GM19035 (cell line): ENCODE measurements at regions not wholly inside any gene's neighbourhood (a gene's known extent, or its start where the extent isn't known, plus 50 kb on each side); places are given as distances from the start of the nearest gene placed in this dataset.

Source experiments
- ATAC-seq: cut with Tn5 transposase; IDR thresholded peaks from one replicate; pipeline ENCODE4 v1.9.1; 2021; ENCODE audit not compliant: unreplicated experiment

GRCh38 chr13:33512880-33513554 lies 227.5 kb upstream of the STARD13 start:
- ATAC-seq, result no peak

DNA sequence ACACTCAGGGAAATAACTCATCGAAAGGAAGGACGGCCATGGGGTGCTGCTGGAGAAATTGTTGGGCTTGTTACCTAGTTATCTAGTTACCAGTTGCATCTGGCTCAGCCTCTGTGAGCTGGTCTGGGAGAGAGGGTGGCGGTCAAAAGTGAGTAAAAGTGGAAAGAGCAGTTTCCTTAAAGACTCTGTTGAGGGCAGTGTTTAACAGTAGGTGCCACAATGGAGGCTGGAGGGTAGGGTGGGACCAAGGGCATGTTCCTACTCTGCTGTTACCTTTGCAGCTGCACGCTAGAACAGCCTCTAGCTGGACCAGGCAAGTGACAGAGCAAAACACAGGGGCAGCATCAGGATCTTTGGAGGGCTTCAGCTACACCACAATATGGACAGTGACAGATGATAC lies 228.8 kb upstream of the STARD13 start:
- no peak for ATAC-seq

- ATAC-seq, result no peak
Measured at GRCh38 chr13:33515146-33515545, 229.6 kb upstream of the STARD13 start.

DNA sequence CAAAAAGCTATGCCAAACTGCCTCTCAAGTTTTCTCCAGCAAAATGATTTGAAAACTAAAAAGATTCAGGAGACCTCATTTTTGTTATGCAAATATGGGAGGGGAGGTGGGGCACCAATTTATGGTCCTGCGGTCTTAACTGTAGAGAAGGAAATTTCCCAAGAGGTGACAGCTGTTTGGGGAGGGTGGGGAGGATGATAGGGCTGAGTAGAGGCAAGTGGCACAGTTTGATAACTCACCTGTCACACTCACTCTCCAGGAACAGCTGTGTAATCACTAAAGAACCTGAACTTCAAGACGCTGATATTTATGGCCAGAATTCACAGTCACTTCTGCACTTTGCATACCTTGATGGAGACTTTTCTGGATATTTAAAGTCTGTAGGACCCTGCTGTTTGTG lies 232.9 kb upstream of the STARD13 start:
- no peak for ATAC-seq

GRCh38 chr13:33519561-33520467 lies 234.3 kb upstream of the STARD13 start:
- no peak for ATAC-seq

GRCh38 chr13:33520468-33520839 lies 234.9 kb upstream of the STARD13 start:
- ATAC-seq, result no peak

DNA sequence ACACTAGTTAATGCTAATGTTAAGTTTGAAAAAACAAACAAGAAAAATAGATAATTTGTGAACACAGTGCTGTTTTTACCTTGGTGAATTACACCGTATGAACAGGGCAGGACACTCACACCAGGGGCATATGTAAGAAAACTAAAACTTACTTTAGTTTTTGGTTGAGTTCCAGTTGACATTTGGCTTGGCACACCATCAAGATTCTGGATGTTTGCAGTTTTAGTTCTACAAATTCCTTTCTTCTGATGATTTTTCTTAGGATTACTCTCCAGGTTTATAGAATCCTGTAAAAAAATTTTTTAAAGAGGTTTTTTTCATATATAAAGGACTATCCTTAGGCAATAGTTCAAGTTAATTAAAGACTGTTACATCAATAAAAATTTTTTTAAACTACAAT lies 238.5 kb upstream of the STARD13 start:
- ATAC-seq, result no peak

DNA sequence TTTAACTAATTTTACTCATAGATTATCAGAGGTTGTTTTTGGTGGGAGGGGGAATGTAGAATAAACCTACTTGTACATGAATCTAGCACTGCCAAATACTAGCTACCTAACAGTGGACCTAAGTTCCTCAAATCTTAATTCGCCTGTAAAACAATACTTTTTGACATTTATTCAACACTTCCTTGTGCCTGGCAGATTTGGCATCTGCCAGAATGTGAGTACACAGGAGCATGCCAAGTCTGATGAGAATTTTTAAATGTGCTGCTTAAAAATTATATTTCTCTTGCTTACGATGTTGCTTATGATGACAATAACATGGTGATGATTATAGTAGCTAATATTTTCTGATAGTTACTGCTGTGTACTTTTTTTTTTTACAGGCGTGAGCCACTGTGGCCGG lies 240.2 kb upstream of the STARD13 start:
- no peak for ATAC-seq

- no peak for ATAC-seq
Measured at GRCh38 chr13:33526718-33527117, 241.2 kb upstream of the STARD13 start.

DNA sequence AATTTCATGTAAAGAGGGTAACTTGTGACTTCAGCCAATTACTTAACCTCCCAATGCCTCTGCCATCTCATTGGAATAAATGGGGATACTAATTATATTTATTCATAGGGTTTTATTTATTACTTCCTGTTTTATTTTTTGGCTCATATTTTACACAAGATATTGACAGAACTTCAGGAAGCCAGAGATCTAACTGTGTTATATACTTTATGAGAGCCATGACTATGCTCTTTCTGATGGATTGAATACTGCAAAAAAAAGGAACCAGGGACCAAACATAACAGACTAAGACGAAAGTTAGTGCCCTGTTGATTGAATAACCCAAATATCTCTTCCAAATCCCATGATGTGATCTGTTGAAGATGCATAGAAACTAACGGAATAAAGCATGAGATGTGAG lies 243.3 kb upstream of the STARD13 start:
- no peak for ATAC-seq

- ATAC-seq, result no peak
Measured at GRCh38 chr13:33531484-33531883, 245.9 kb upstream of the STARD13 start.

DNA sequence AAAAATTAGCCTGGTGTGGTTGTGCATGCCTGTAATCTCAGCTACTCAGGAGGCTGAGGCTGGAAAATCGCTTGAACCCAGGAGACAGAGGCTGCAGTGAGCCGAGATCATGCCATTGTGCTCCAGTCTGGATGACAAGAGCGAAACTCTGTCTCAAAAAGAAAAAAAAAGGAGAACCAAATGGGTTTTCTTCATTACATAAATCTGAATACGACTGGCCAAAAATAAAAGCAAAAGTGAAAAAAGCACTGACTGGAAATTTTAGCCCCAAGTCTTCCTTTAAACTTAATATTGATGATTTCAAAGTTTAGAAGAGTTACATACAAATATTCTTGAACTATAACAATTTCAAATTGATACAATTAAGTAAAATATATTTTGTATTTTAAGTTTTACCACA lies 249.5 kb upstream of the STARD13 start:
- no peak for ATAC-seq

DNA sequence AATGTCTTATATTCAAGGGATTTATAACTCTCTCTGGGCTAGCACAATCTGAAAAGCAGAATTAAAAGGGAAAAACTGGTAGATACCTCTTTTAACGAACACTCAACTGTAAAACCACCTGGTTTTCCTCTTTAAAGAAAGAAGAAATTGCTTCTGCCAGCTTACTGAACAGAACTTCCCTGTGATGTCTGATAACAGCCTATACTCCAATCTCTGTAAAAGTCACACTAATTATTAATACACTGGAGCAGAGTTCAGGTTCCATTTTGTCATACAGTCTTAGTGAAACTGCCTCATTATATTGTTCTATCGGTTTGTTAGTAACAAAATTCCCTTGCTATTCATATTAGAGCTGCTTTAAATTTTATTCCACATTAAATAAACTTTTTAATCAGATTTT lies 251.0 kb upstream of the STARD13 start:
- ATAC-seq, result no peak

DNA sequence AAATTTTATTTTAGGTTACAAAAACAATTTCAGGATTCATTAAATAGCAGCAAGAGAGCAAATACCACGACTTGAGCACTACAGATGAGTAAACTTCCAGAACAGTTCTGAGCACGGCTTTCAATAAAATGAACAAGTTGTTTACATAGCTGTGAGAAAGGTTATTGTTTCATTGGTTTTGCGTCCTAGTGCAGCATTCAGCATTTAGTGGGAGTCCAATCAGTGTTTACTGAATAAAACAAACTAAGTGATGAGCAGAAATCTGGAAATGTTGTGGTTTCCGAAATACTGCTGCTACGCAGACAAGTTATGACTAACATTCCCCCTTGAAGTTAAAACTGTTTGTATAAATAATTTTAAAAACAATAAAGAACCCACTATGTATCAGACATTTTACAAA lies 251.5 kb upstream of the STARD13 start:
- no peak for ATAC-seq

DNA sequence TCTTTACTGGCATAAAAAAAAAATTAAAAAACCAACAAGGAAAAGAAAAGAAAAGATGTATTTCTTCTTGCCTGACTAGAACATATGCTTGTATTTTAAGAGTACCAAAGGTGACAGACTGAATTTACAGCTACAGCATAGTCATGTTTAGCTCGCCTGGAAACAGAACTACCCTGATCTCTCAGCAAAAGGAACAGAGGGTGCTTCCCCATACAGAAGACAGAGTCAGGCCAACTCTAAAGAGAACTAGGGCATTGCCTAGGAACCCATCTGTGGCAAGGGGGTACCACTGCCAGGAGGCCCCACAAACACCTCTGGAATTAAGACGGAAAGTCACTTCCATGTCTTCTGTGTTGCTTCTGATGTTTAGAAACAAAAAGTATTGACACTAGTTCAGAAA lies 252.1 kb upstream of the STARD13 start:
- ATAC-seq, result no peak

GRCh38 chr13:33541456-33541855 lies 255.9 kb upstream of the STARD13 start:
- ATAC-seq, result no peak

GRCh38 chr13:33541962-33542308 lies 256.4 kb upstream of the STARD13 start:
- no peak for ATAC-seq

DNA sequence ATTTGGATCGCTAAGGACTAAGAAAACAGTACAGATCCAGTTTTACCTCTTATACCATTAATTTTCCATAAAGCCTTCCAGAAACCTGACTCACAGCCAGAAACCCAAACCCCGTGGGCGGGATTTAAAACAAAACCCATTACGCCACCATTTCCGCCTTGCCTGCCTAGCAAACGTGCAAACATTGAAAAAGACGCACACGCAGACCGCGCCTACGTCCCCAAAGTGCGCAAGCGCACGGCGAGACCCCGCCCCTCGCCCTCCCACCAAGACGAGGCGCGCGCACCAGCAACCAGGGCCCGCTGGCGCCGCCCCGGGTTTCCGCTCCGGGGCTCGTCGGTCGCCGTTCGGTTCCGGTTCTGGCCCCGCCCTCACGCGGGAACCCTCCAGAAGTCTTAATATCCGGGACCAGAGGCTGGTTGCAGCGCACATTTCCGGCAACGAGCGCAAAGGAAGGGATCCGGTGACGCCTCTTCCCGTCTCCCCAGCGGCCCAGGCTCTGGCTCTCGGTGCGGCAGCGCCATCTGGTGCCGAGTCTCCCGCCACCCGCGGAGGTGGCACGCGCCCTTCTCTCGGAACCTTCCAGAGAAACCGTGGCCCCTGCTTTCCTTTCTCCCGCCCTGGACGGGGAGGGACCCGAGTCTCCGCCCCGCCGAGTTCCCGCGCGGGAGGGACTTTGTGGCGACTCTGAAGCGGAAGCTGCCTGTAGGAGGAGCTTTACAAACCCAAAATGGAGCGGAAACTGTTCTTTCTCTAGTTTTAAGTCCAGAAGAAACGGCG lies 256.9 kb upstream of the STARD13 start:
- peak; percentile 86 for ATAC-seq

DNA sequence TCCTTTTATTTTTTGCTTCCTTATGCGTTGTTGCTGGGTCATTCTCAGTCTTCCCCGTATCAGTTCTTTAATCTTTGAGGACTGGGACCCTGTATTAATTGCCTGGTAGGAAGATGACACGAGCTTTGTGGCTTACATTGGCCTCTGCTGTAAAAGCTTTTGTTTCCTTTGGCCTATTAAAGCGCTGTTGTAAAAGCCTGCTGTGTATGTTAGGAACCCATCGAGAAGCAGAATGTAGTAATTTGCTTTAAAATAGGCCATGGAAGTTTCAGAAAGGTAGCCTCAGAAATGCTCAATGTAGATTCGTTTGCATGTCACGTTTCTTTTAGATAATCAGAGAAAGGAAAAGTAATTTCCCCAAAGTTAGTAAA lies 257.5 kb upstream of the STARD13 start:
- peak; percentile 6 for ATAC-seq

GRCh38 chr13:33543631-33544265 lies 258.2 kb upstream of the STARD13 start:
- ATAC-seq, result no peak

- no peak for ATAC-seq
Measured at GRCh38 chr13:33544308-33544707, 258.8 kb upstream of the STARD13 start.
